HL-60/S4 treated with phorbol 12-myristate 13-acetate at 8.2 ng/mL for 4 days and 3 days (cell line): ENCODE measurements at regions not wholly inside any gene's neighbourhood (a gene's known extent, or its start where the extent isn't known, plus 50 kb on each side); places are given as distances from the start of the nearest gene placed in this dataset.

Experiments used
- in situ Hi-C: fragments of 300-500 bp; cut with MboI; formaldehyde crosslinking; loops from 2 replicates; pipeline ENCODE4 v1.15.0; 2022; ENCODE audit warnings: low sequenced_read_pairs

- in situ Hi-C loops = loop anchor here (25.0 kb wide), 1 partner anchor 497 kb away; no protein-coding TSS in a partner anchor
Measured at GRCh38 chr15:66940368-66940767, 125.0 kb upstream of the SMAD3 start.

- in situ Hi-C loops = loop anchor here (25.0 kb wide), 1 partner anchor 496 kb away; no protein-coding TSS in a partner anchor
Measured at GRCh38 chr15:66941108-66941711, 124.2 kb upstream of the SMAD3 start.

GRCh38 chr15:66941791-66942190 lies 123.6 kb upstream of the SMAD3 start:
- in situ Hi-C loops = loop anchor here (25.0 kb wide), 1 partner anchor 496 kb away; no protein-coding TSS in a partner anchor

GRCh38 chr15:66942649-66943390 lies 122.6 kb upstream of the SMAD3 start:
- in situ Hi-C loops = loop anchor here (25.0 kb wide), 1 partner anchor 494 kb away; no protein-coding TSS in a partner anchor

GRCh38 chr15:66943456-66944095 lies 121.8 kb upstream of the SMAD3 start:
- in situ Hi-C loops = loop anchor here (25.0 kb wide), 1 partner anchor 494 kb away; no protein-coding TSS in a partner anchor

GRCh38 chr15:66944121-66944520 lies 121.3 kb upstream of the SMAD3 start:
- in situ Hi-C loops = loop anchor here (25.0 kb wide), 1 partner anchor 493 kb away; no protein-coding TSS in a partner anchor

- in situ Hi-C loops = loop anchor here (25.0 kb wide), 1 partner anchor 492 kb away; no protein-coding TSS in a partner anchor
Measured at GRCh38 chr15:66945286-66945685, 120.1 kb upstream of the SMAD3 start.

- in situ Hi-C loops = loop anchor here (25.0 kb wide), 1 partner anchor 491 kb away; no protein-coding TSS in a partner anchor
Measured at GRCh38 chr15:66945842-66946241, 119.6 kb upstream of the SMAD3 start.

- in situ Hi-C loops = loop anchor here (25.0 kb wide), 1 partner anchor 491 kb away; no protein-coding TSS in a partner anchor
Measured at GRCh38 chr15:66946578-66947164, 118.7 kb upstream of the SMAD3 start.

- in situ Hi-C loops = loop anchor here (25.0 kb wide), 1 partner anchor 490 kb away; no protein-coding TSS in a partner anchor
Measured at GRCh38 chr15:66947471-66947870, 117.9 kb upstream of the SMAD3 start.

- in situ Hi-C loops = loop anchor here (25.0 kb wide), 1 partner anchor 489 kb away; no protein-coding TSS in a partner anchor
Measured at GRCh38 chr15:66948294-66948693, 117.1 kb upstream of the SMAD3 start.

GRCh38 chr15:66950114-66950513 lies 115.3 kb upstream of the SMAD3 start:
- in situ Hi-C loops = loop anchor here (10.0 kb wide), 1 partner anchor 355 kb away; no protein-coding TSS in a partner anchor

GRCh38 chr15:66951531-66952320 lies 113.7 kb upstream of the SMAD3 start:
- in situ Hi-C loops = loop anchor here (10.0 kb wide), 1 partner anchor 353 kb away; no protein-coding TSS in a partner anchor

- in situ Hi-C loops = loop anchor here (10.0 kb wide), 1 partner anchor 352 kb away; no protein-coding TSS in a partner anchor
Measured at GRCh38 chr15:66952756-66953522, 112.5 kb upstream of the SMAD3 start.

GRCh38 chr15:66953523-66954229 lies 111.7 kb upstream of the SMAD3 start:
- in situ Hi-C loops = loop anchor here (10.0 kb wide), 1 partner anchor 351 kb away; no protein-coding TSS in a partner anchor

- in situ Hi-C loops = loop anchor here (10.0 kb wide), 1 partner anchor 350 kb away; no protein-coding TSS in a partner anchor
Measured at GRCh38 chr15:66954601-66955000, 110.8 kb upstream of the SMAD3 start.

GRCh38 chr15:66955001-66955516 lies 110.3 kb upstream of the SMAD3 start:
- in situ Hi-C loops = loop anchor here (10.0 kb wide), 1 partner anchor 350 kb away; no protein-coding TSS in a partner anchor
